RWPE1 (cell line): ENCODE measurements at regions not wholly inside any gene's neighbourhood (a gene's known extent, or its start where the extent isn't known, plus 50 kb on each side); places are given as distances from the start of the nearest gene placed in this dataset.

Experiments used
- CTCF ChIA-PET: fragments of 350-600 bp; sonication (Branson Sonifier 250); formaldehyde crosslinking; extraction: SDS; loops from one replicate; lab custom pipeline; 2021; lab: Yijun Ruan, JAX
- POLR2A ChIA-PET: fragments of 400-600 bp; formaldehyde crosslinking; extraction: SDS; loops from one replicate; lab custom pipeline; 2020; ENCODE audit warnings: antibody characterized with exemption; ENCODE audit not compliant: low non-redundant PET; lab: Yijun Ruan, JAX
- DNase-seq: peaks from one replicate; pipeline ENCODE4 v3.0.0; 2012; ENCODE audit warnings: low spot score
- H3K27ac ChIP-seq: fragments of 450-650 bp; 2 replicates; pipeline ENCODE4 v1.5.1; 2017
- TF ChIP-seq, protein P1 (sequence below): fragments of 450-650 bp; conservative IDR thresholded peaks from 2 replicates; pipeline ENCODE4 v1.5.1; 2017; ENCODE audit warnings: low read depth, mild to moderate bottlenecking

GRCh38 chr11:112541140-112542046 is 280.7 kb upstream of the PLET1 start:
- CTCF ChIA-PET = no interaction called here
- TF ChIP-seq, protein P1, sequence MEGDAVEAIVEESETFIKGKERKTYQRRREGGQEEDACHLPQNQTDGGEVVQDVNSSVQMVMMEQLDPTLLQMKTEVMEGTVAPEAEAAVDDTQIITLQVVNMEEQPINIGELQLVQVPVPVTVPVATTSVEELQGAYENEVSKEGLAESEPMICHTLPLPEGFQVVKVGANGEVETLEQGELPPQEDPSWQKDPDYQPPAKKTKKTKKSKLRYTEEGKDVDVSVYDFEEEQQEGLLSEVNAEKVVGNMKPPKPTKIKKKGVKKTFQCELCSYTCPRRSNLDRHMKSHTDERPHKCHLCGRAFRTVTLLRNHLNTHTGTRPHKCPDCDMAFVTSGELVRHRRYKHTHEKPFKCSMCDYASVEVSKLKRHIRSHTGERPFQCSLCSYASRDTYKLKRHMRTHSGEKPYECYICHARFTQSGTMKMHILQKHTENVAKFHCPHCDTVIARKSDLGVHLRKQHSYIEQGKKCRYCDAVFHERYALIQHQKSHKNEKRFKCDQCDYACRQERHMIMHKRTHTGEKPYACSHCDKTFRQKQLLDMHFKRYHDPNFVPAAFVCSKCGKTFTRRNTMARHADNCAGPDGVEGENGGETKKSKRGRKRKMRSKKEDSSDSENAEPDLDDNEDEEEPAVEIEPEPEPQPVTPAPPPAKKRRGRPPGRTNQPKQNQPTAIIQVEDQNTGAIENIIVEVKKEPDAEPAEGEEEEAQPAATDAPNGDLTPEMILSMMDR = no peak
- POLR2A ChIA-PET = no interaction called here
- DNase-seq = no peak
- H3K27ac ChIP-seq = no peak overlapping the region

DNA sequence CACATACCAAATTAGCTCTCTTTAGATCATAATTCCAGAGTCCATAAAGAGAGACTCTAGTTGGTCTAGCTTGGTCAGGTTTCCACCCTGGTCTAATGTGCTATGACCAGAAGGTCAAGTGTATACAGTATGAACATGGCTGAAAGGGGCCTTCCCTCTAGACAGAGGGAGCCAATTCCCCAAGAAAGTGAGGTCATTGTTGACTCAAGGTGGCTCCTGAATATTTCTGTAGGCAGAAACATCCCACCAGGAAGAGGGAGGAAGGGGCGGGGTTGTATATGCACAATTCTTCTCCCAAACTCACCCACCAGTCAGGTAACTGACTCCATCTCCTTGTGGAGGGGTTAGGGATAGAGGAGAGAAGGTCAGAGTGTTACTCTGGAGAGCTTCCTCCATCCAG is 281.8 kb upstream of the PLET1 start:
- ChIA-PET POLR2A (no interaction called here), CTCF (no interaction called here)
- DNase-seq = no peak
- no peak overlapping the region for H3K27ac ChIP-seq
- TF ChIP-seq, protein P1 = no peak

DNA sequence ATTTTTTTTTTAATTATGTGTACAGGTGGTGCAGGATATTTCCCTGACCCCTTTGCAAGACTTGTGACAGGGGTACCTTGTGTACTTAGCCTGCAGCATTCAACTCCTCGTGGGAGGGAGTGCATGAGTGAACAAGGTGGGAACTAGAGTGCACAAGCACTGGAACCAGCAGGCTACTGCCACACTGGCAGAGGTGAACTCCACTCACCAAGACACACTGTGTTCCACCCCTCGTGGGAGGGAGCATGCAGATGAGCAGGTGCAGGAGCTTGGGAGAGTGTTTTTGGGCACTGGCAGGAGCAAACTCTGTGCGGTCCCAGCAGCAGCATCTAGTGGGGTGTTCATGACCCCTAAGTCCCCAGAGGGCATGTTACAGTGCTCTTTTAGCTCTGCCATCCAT is 282.7 kb upstream of the PLET1 start:
- TF ChIP-seq, protein P1 = no peak
- no peak for DNase-seq
- ChIA-PET POLR2A (no interaction called here), CTCF (no interaction called here)
- H3K27ac ChIP-seq = no peak overlapping the region

DNA sequence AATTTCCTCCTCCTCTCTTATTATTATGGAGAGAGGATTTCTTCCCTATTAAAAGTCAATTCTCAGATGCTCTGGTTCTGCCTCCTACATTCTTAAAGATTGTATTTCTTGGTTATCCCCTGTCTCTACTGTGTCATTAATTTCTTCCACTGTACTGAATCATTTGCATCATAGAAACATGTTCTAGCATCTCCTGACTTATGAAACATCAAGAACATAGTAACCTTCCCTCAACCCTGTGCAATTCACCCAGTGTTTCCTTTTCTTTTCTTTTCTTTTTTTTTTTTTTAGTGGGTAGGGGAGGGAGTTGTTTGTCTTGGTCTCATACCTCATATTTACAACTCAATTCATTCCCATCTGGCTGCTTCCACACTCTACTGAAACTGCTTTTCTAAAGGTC is 288.0 kb upstream of the PLET1 start:
- TF ChIP-seq, protein P1 = no peak
- no peak overlapping the region for H3K27ac ChIP-seq
- CTCF ChIA-PET = interaction anchor here (0.6 to 1.1 kb wide), 2 partner anchors 256 to 741 kb away, joined by 3 to 4 read pairs; no protein-coding TSS in a partner anchor
- POLR2A ChIA-PET = no interaction called here
- no peak for DNase-seq

GRCh38 chr11:112553205-112553731 is 292.6 kb upstream of the PLET1 start:
- H3K27ac ChIP-seq = no peak overlapping the region
- TF ChIP-seq, protein P1 = no peak
- ChIA-PET POLR2A (no interaction called here), CTCF (interaction anchor here (0.5 kb wide), 1 partner anchor 719 kb away, joined by 3 read pairs; no protein-coding TSS in a partner anchor)
- DNase-seq = no peak

- no peak for DNase-seq
- POLR2A ChIA-PET = no interaction called here
- TF ChIP-seq, protein P1 = no peak
- CTCF ChIA-PET = interaction anchor here (0.6 kb wide), 1 partner anchor 14 kb away, joined by 3 read pairs; no protein-coding TSS in a partner anchor
- no peak overlapping the region for H3K27ac ChIP-seq
Observed at GRCh38 chr11:112554586-112554985, 293.9 kb upstream of the PLET1 start.
